ENCODE measurements at regions not wholly inside any gene's neighbourhood (a gene's known extent, or its start where the extent isn't known, plus 50 kb on each side); places are given as distances from the start of the nearest gene placed in this dataset.

DNA sequence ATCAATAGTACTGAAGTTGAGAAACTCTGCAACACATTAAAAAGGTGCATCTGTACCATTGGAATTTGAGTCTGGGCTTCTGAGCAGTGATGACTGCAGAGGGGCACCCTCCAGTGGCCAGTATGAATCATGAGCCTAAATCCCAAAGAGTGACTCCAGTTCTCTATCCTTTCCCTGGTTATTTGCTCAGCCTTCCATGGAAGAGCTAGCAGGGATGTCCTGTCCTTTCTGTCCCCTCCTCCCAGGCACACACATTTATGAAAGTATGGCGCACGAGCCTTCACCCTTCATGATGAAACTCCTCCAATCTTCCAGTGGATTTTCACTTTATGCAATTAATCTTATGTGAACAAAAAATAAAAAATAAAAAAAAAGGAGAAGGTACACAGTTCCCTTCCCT is 81.0 kb downstream of the ESM1 start:
- H3K27ac ChIP-seq = no peak overlapping the region
- DNase-seq = no peak
- H3K9me3 ChIP-seq = no peaks in the 10 kb centered on the region
- H3K4me1 ChIP-seq = peaks cover 0 to 11% (median 0%) of the 10 kb centered on the region in 3 donors
- TF ChIP-seq POLR2A (IDR thresholded peaks at IDR 0.05) (no peak), CTCF (IDR thresholded peaks at IDR 0.05) (peak in 1 of 6 experiments; percentile 13)
- 63 to 69% methylated on average over 2 of the region's 2 CpGs for WGBS, 2 donors
- no peak overlapping the region for H3K4me3 ChIP-seq
- H3K36me3 ChIP-seq = no peaks in the 10 kb centered on the region
- intact Hi-C loops (cut with DNase I) = loop anchor here (10.0 kb wide), 1 partner anchor 250 kb away; no protein-coding TSS in a partner anchor
- H3K27me3 ChIP-seq = peaks cover 0 to 57% (median 0%) of the 10 kb centered on the region in 4 donors

DNA sequence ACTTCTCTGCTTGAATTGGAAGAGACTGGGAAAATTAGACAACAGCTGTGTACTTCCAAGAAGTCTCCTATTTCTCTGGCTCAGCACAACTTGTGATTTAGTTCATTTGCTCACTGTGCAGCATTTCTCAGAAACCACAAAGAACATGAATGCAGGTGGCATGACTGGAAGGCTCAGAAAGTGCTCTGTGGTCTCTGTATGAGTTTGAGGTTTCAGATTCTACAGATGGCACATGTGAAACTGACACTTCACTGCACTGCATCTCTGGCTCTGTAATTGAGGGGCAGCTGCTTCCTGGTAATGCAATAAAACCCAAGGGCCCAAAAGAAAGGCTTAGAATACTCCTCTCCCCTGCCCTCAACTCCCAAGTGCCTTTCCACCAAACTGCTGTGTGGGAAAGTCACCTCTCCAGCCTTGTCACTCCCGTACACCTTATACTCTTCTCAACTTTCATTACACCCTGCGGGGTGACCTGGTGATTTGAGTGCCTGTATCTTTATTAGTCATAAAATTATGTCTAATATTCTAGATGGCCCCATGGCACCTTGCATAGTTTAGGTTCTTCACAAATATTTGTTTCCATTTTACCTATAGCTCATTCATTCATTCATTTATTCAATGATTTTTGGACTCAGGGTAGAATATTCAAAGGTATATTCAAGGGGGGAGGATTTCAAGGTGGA is 82.5 kb downstream of the ESM1 start:
- H3K27ac ChIP-seq = peak overlapping the region in 1 of 4 donors; percentile 82
- H3K27me3 ChIP-seq = peaks cover 0 to 56% (median 0%) of the 10 kb centered on the region in 4 donors
- intact Hi-C loops (cut with DNase I) = loop anchor here (10.0 kb wide), 1 partner anchor 252 kb away; no protein-coding TSS in a partner anchor
- no peaks in the 10 kb centered on the region for H3K9me3 ChIP-seq
- H3K4me3 ChIP-seq = no peak overlapping the region
- DNase-seq = no peak
- WGBS, 2 donors = 73 to 76% methylated on average over 2 of the region's 2 CpGs
- no peaks in the 10 kb centered on the region for H3K36me3 ChIP-seq
- no peak for TF ChIP-seq POLR2A (IDR thresholded peaks at IDR 0.05)
- no peak for TF ChIP-seq CTCF (IDR thresholded peaks at IDR 0.05)
- H3K4me1 ChIP-seq = peaks cover 0 to 11% (median 0%) of the 10 kb centered on the region in 3 donors

DNA sequence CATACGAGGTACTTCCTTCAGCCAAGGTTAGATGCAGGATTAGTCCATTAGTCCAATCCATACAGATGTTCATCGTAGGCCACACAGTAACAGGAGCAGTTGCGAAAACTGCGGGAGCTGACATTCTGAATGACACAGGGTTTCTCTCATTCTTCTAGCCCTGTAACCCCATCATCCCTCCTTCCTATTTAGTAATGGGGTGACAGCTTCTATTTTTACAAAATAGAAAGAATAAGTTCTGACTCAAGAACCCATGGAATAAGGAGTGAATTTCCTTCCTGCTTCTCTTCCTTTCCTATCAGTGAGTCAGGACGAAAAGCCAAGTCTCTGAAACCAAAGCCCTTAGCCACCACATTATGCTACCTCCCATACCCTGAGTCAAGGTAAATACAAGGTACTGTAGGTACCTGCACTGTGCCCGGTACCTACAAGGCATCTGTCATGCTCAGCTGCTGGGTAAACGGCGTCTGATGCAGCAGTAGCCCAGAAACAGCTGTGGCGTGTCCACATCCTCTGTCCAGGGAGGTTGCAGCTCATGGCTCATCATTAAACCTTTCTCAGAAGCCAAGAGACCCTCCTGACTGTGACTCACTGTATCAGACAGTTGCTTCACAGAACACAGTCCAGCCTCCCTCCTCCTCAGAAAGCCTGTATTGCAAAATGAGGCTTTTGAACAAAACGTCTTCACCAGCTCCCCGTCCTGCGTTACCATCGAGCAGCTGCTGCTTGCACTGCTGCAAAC is 84.2 kb downstream of the ESM1 start:
- Histone ChIP-seq H3K9me3 (no peaks in the 10 kb centered on the region), H3K27ac (peak overlapping the region in 2 of 4 donors; percentile 45 to 82), H3K4me3 (no peak overlapping the region), H3K27me3 (peaks cover 0 to 66% (median 0%) of the 10 kb centered on the region in 4 donors), H3K36me3 (no peaks in the 10 kb centered on the region), H3K4me1 (peaks cover 0 to 11% (median 0%) of the 10 kb centered on the region in 3 donors)
- TF ChIP-seq POLR2A (IDR thresholded peaks at IDR 0.05) = no peak
- TF ChIP-seq CTCF (IDR thresholded peaks at IDR 0.05) = no peak
- no peak for DNase-seq
- WGBS, 2 donors = 52 to 64% methylated on average over 9 to 13 of the region's 13 CpGs
- intact Hi-C loops (cut with DNase I) = loop anchor here (10.0 kb wide), 1 partner anchor 254 kb away; no protein-coding TSS in a partner anchor

DNA sequence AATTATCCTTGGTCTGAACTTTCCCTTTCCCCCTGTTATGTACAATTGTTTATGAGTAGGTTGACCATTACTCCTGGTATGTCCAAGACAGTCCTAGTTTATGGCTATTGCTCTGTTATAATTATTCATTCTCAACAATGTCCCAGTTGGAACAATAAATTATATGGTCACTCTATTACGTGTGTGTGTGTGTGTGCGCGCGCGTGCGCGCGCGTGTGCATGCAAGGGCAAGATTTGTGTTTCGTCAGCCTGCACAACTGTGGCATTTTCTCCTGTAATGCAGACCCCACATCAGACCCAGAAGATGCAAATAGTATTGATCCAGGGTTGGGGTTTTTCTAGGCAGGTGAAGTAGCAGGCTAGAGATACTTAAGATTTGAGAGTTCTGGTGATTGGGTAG is 88.4 kb downstream of the ESM1 start:
- H3K27me3 ChIP-seq = peaks cover 0 to 63% (median 0%) of the 10 kb centered on the region in 4 donors
- H3K4me3 ChIP-seq = no peak overlapping the region
- no peak overlapping the region for H3K27ac ChIP-seq
- intact Hi-C loops (cut with DNase I) = no loop called here
- no peaks in the 10 kb centered on the region for H3K36me3 ChIP-seq
- WGBS, 2 donors = 94% methylated on average over 10 of the region's 10 CpGs
- TF ChIP-seq CTCF (IDR thresholded peaks at IDR 0.05) = no peak
- TF ChIP-seq POLR2A (IDR thresholded peaks at IDR 0.05) = no peak
- no peak for DNase-seq
- peaks cover 0 to 8% (median 0%) of the 10 kb centered on the region in 3 donors for H3K4me1 ChIP-seq
- H3K9me3 ChIP-seq = no peaks in the 10 kb centered on the region

GRCh38 chr5:54895816-54896341 is 89.5 kb downstream of the ESM1 start:
- H3K27ac ChIP-seq = no peak overlapping the region
- H3K27me3 ChIP-seq = peaks cover 0 to 56% (median 0%) of the 10 kb centered on the region in 4 donors
- no peaks in the 10 kb centered on the region for H3K9me3 ChIP-seq
- H3K36me3 ChIP-seq = no peaks in the 10 kb centered on the region
- H3K4me3 ChIP-seq = no peak overlapping the region
- WGBS, 2 donors = 31 to 33% methylated on average over 6 of the region's 6 CpGs
- TF ChIP-seq POLR2A (IDR thresholded peaks at IDR 0.05) (no peak), CTCF (IDR thresholded peaks at IDR 0.05) (peak in 4 of 6 experiments; percentile 15 to 51 (median 43))
- H3K4me1 ChIP-seq = peaks cover 0 to 4% (median 0%) of the 10 kb centered on the region in 3 donors
- intact Hi-C loops (cut with DNase I) = no loop called here
- DNase-seq = no peak
